CD4-positive, alpha-beta T cell (primary cell): ENCODE measurements at regions not wholly inside any gene's neighbourhood (a gene's known extent, or its start where the extent isn't known, plus 50 kb on each side); places are given as distances from the start of the nearest gene placed in this dataset.

Experiments
- ATAC-seq: fragments of 200-7000 bp; cut with Tn5 transposase; one replicate; pipeline ENCODE4 v1.10.0; 2022; ENCODE audit warnings: mild to moderate bottlenecking; ENCODE audit not compliant: poor library complexity
- CTCF ChIA-PET: fragments of 350-600 bp; sonication (Branson Sonifier 250); formaldehyde crosslinking; loops from one replicate; lab custom pipeline; 2021; ENCODE audit warnings: antibody characterized with exemption, inconsistent platforms; lab: Charles Lee
- POLR2A ChIA-PET: fragments of 350-600 bp; sonication (Branson Sonifier 250); formaldehyde crosslinking; loops from one replicate; lab custom pipeline; 2021; ENCODE audit warnings: antibody characterized with exemption, inconsistent platforms; lab: Charles Lee
- DNase-seq, 14 experiments: peaks; one replicate each; pipeline ENCODE4 v3.0.0-alpha.2; 2013 to 2020; ENCODE audit warnings: mixed read lengths in 2 of 14
- H3K27ac ChIP-seq, 2 donors: one replicate each; pipeline versions ENCODE4 v1.5.1 to v1.7.0; 2013; ENCODE audit warnings: low read length in 2 of 2, low read depth in 1 of 2, mild to moderate bottlenecking in 1 of 2
- H3K27me3 ChIP-seq, 2 experiments: 1 replicate in 1 of 2; 2 replicates in 1 of 2; pipeline versions ENCODE4 v1.6.1 to v1.7.0; 2013; ENCODE audit warnings: low read length in 2 of 2, control low read depth in 1 of 2, mild to moderate bottlenecking in 1 of 2, moderate library complexity in 1 of 2; ENCODE audit not compliant: insufficient read depth in 2 of 2, control insufficient read depth in 1 of 2
- H3K36me3 ChIP-seq: one replicate; pipeline ENCODE4 v1.6.1; 2013; ENCODE audit warnings: low read length, control low read depth; ENCODE audit not compliant: insufficient read depth
- H3K4me1 ChIP-seq: one replicate; pipeline ENCODE4 v1.6.1; 2013; ENCODE audit warnings: low read length, control low read depth; ENCODE audit not compliant: insufficient read depth
- H3K4me3 ChIP-seq: one replicate; pipeline ENCODE4 v1.5.1; 2013; ENCODE audit warnings: mild to moderate bottlenecking, low read length, moderate library complexity
- H3K9me3 ChIP-seq, 2 experiments: 1 replicate in 1 of 2; 2 replicates in 1 of 2; pipeline versions ENCODE4 v1.6.1 to v1.7.0; 2013; ENCODE audit warnings: low read length in 2 of 2, mild to moderate bottlenecking in 2 of 2, control low read depth in 1 of 2, moderate library complexity in 1 of 2; ENCODE audit not compliant: control insufficient read depth in 1 of 2, insufficient read depth in 1 of 2
- H3K27ac Mint-ChIP-seq: one replicate; pipeline ENCODE4 v1.8.0; 2020; ENCODE audit warnings: mixed read lengths
- H3K27me3 Mint-ChIP-seq: one replicate; pipeline ENCODE4 v1.8.0; 2021; ENCODE audit warnings: mixed read lengths
- H3K36me3 Mint-ChIP-seq: one replicate; pipeline ENCODE4 v1.8.0; 2021; ENCODE audit warnings: low read depth, mixed read lengths
- H3K4me1 Mint-ChIP-seq: one replicate; pipeline ENCODE4 v1.8.0; 2021; ENCODE audit warnings: low read depth, mixed read lengths
- H3K4me3 Mint-ChIP-seq: one replicate; pipeline ENCODE4 v1.8.0; 2020; ENCODE audit warnings: mild to moderate bottlenecking, mixed read lengths
- H3K9me3 Mint-ChIP-seq: one replicate; pipeline ENCODE4 v1.8.0; 2020; ENCODE audit warnings: mixed read lengths
- intact Hi-C, 2 experiments: fragments of 100-400 bp; cut with DNase I in 1 of 2; cut with micrococcal nuclease in 1 of 2; formaldehyde crosslinking; loops; one replicate each; pipeline versions ENCODE4 v1.15.1 to v1.9.0; 2023 to 2025; cut with DNase I, micrococcal nuclease
- TF ChIP-seq, protein P1 (sequence below): fragments of 200-600 bp; IDR thresholded peaks from one replicate; pipeline ENCODE4 v1.8.0; 2022; ENCODE audit warnings: antibody characterized with exemption, mild to moderate bottlenecking

DNA sequence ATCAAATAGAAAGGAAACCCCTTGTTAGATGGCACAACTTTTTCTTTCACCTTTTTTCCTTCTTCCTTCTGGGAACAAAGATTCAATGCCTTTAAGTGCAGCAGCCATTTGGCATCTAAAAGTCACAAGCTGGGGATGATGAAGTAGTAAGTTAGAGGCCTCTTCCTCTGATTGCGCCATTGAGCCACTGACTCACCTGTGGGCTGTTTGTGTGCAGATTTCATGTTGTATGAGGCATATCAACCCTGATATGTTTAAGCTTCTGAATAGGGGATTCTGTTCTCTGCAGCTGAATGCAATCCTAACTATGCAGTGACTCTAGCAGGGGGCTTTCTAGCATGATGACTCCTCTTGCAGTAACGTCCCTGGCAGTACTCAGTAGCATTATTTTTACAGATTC, 599.9 kb downstream of the CSNK1G3 start:
- intact Hi-C loops = no loop called here
- no peaks in the 10 kb centered on the region for H3K27me3 Mint-ChIP-seq

DNA sequence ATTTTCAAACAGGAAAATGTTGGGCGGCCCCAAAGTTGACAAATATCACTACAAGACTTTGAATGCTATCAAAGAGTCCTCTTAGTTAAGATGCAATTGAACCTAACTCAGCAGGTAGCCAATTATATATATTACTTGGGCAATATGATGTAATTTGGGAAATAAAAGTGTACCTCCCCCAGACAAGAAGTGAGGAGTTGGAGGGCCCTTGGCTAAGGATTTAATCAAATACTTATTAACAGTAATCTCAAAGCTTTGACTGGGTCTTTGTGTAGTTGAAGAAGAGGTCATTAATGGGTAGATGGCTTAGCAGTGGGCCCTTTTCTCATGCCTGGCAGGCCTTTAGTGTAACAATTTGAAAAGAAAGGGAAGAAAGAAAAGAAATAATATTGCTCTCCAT, 599.0 kb downstream of the CSNK1G3 start:
- no peaks in the 10 kb centered on the region for H3K9me3 Mint-ChIP-seq
- Histone ChIP-seq H3K4me1 (no peaks in the 10 kb centered on the region), H3K4me3 (no peak overlapping the region), H3K27me3 (no peaks in the 10 kb centered on the region), H3K27ac (no peak overlapping the region), H3K36me3 (no peaks in the 10 kb centered on the region), H3K9me3 (no peaks in the 10 kb centered on the region)
- CTCF ChIA-PET = no interaction called here
- no peaks in the 10 kb centered on the region for H3K36me3 Mint-ChIP-seq
- no peaks in the 10 kb centered on the region for H3K27me3 Mint-ChIP-seq
- ATAC-seq = no peak
- no peak overlapping the region for H3K27ac Mint-ChIP-seq
- intact Hi-C loops = no loop called here
- H3K4me3 Mint-ChIP-seq = no peak overlapping the region
- POLR2A ChIA-PET = no interaction called here
- no peak for DNase-seq
- H3K4me1 Mint-ChIP-seq = no peaks in the 10 kb centered on the region
- TF ChIP-seq, protein P1, sequence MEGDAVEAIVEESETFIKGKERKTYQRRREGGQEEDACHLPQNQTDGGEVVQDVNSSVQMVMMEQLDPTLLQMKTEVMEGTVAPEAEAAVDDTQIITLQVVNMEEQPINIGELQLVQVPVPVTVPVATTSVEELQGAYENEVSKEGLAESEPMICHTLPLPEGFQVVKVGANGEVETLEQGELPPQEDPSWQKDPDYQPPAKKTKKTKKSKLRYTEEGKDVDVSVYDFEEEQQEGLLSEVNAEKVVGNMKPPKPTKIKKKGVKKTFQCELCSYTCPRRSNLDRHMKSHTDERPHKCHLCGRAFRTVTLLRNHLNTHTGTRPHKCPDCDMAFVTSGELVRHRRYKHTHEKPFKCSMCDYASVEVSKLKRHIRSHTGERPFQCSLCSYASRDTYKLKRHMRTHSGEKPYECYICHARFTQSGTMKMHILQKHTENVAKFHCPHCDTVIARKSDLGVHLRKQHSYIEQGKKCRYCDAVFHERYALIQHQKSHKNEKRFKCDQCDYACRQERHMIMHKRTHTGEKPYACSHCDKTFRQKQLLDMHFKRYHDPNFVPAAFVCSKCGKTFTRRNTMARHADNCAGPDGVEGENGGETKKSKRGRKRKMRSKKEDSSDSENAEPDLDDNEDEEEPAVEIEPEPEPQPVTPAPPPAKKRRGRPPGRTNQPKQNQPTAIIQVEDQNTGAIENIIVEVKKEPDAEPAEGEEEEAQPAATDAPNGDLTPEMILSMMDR = no peak

More for the DNA sequence above, 599.9 kb downstream of the CSNK1G3 start:
- Mint-ChIP-seq H3K27ac (no peak overlapping the region), H3K4me3 (no peak overlapping the region), H3K9me3 (no peaks in the 10 kb centered on the region), H3K4me1 (no peaks in the 10 kb centered on the region), H3K36me3 (no peaks in the 10 kb centered on the region)
- H3K9me3 ChIP-seq = no peaks in the 10 kb centered on the region
- H3K36me3 ChIP-seq = no peaks in the 10 kb centered on the region
- no peak for ATAC-seq
- H3K27me3 ChIP-seq = no peaks in the 10 kb centered on the region
- TF ChIP-seq, protein P1 = no peak
- no peak overlapping the region for H3K4me3 ChIP-seq
- DNase-seq = no peak
- CTCF ChIA-PET = no interaction called here
- no peak overlapping the region for H3K27ac ChIP-seq
- POLR2A ChIA-PET = no interaction called here
- no peaks in the 10 kb centered on the region for H3K4me1 ChIP-seq

DNA sequence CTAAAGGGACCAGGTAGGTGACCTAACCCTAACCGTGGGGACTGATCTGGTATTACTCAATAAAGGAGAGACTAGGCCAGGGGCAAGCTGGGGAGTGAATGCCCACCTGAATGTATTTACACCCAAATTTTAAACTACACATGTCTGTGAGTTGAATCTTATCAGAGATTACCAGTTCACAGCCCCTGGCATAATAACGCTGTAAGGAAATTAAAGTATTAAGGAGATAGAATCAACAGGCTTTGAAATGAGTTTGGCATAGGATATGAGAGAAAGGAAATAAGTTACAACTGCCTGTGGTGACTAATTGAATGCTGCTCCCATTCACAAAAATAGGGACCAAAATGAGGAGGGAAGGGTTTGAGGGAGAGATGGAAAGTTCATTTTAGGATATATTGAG, 593.3 kb downstream of the CSNK1G3 start:
- POLR2A ChIA-PET = no interaction called here
- Mint-ChIP-seq H3K27me3 (no peaks in the 10 kb centered on the region), H3K4me1 (no peaks in the 10 kb centered on the region), H3K36me3 (no peaks in the 10 kb centered on the region), H3K9me3 (no peaks in the 10 kb centered on the region), H3K27ac (no peak overlapping the region), H3K4me3 (no peak overlapping the region)
- Histone ChIP-seq H3K27me3 (no peaks in the 10 kb centered on the region), H3K4me3 (no peak overlapping the region), H3K27ac (no peak overlapping the region), H3K4me1 (no peaks in the 10 kb centered on the region), H3K36me3 (no peaks in the 10 kb centered on the region), H3K9me3 (no peaks in the 10 kb centered on the region)
- intact Hi-C loops = no loop called here
- CTCF ChIA-PET = no interaction called here
- TF ChIP-seq, protein P1 = no peak
- ATAC-seq = no peak
- no peak for DNase-seq
